HG03442 (cell line): ENCODE measurements at regions not wholly inside any gene's neighbourhood (a gene's known extent, or its start where the extent isn't known, plus 50 kb on each side); places are given as distances from the start of the nearest gene placed in this dataset.

Source experiments
- ATAC-seq: cut with Tn5 transposase; IDR thresholded peaks from one replicate; pipeline ENCODE4 v1.9.1; 2021; ENCODE audit warnings: mild to moderate bottlenecking, moderate library complexity; ENCODE audit not compliant: unreplicated experiment

GRCh38 chr10:61108915-61109314 is 164.9 kb upstream of the RHOBTB1 start:
- no peak for ATAC-seq

GRCh38 chr10:61100887-61101286 is 156.9 kb upstream of the RHOBTB1 start:
- ATAC-seq = no peak

GRCh38 chr10:61099756-61100155 is 155.8 kb upstream of the RHOBTB1 start:
- no peak for ATAC-seq

- no peak for ATAC-seq
Observed at GRCh38 chr10:61098966-61099365, 155.0 kb upstream of the RHOBTB1 start.

GRCh38 chr10:61097026-61097425 is 153.0 kb upstream of the RHOBTB1 start:
- ATAC-seq = no peak

- ATAC-seq = no peak
Observed at GRCh38 chr10:61096056-61096455, 152.1 kb upstream of the RHOBTB1 start.

- no peak for ATAC-seq
Observed at GRCh38 chr10:61091531-61091930, 147.5 kb upstream of the RHOBTB1 start.

- ATAC-seq = no peak
Observed at GRCh38 chr10:61089251-61089650, 145.3 kb upstream of the RHOBTB1 start.

- no peak for ATAC-seq
Observed at GRCh38 chr10:61084493-61084892, 140.5 kb upstream of the RHOBTB1 start.

- ATAC-seq = no peak
Observed at GRCh38 chr10:61081301-61081700, 137.3 kb upstream of the RHOBTB1 start.

GRCh38 chr10:61078542-61079275 is 134.7 kb upstream of the RHOBTB1 start:
- ATAC-seq = no peak

- ATAC-seq = no peak
Observed at GRCh38 chr10:61076572-61077114, 132.7 kb upstream of the RHOBTB1 start.

GRCh38 chr10:61073391-61073790 is 129.4 kb upstream of the RHOBTB1 start:
- no peak for ATAC-seq

GRCh38 chr10:61071580-61071979 is 127.6 kb upstream of the RHOBTB1 start:
- no peak for ATAC-seq

GRCh38 chr10:61068471-61068870 is 124.5 kb upstream of the RHOBTB1 start:
- no peak for ATAC-seq

- no peak for ATAC-seq
Observed at GRCh38 chr10:61067671-61068336, 123.8 kb upstream of the RHOBTB1 start.

GRCh38 chr10:61066661-61067344 is 122.8 kb upstream of the RHOBTB1 start:
- ATAC-seq = no peak

- ATAC-seq = no peak
Observed at GRCh38 chr10:61065051-61065450, 121.1 kb upstream of the RHOBTB1 start.

- ATAC-seq = no peak
Observed at GRCh38 chr10:61064356-61064755, 120.4 kb upstream of the RHOBTB1 start.

- no peak for ATAC-seq
Observed at GRCh38 chr10:61063901-61064300, 119.9 kb upstream of the RHOBTB1 start.

GRCh38 chr10:61063034-61063433 is 119.0 kb upstream of the RHOBTB1 start:
- no peak for ATAC-seq
